GM08714 (cell line): ENCODE measurements at regions not wholly inside any gene's neighbourhood (a gene's known extent, or its start where the extent isn't known, plus 50 kb on each side); places are given as distances from the start of the nearest gene placed in this dataset.

Experiments
- H3K4me3 ChIP-seq: fragments of 200-500 bp; sonication (Bioruptor generic); 2 replicates; pipeline ENCODE4 v1.5.1; 2014; ENCODE audit warnings: mild to moderate bottlenecking, low read length, inconsistent platforms
- ZNF274 ChIP-seq: IDR thresholded peaks from 2 replicates; pipeline ENCODE4 v1.6.1; 2012; ENCODE audit warnings: mild to moderate bottlenecking, low read depth, low read length

DNA sequence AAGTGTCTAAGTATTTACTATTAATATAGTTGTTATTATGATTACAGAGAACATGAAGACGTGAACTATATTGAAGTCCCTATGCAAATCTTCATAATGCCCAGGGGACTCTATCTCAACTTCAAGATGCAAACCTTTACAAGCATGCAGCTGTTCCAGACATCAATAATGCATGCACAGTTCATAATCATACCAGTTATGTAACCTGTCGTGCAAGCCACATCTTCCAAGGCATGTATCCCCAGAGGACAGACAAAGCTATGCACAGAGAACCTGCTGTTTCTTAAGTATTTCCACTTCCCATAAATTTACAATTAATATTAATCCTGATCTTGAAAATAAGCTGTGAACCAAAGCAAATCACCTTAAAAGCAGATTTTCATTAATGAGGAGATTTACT lies 534.1 kb downstream of the TUSC7 start:
- H3K4me3 ChIP-seq, result no peak overlapping the region
- TF ChIP-seq ZNF274, result no peak

DNA sequence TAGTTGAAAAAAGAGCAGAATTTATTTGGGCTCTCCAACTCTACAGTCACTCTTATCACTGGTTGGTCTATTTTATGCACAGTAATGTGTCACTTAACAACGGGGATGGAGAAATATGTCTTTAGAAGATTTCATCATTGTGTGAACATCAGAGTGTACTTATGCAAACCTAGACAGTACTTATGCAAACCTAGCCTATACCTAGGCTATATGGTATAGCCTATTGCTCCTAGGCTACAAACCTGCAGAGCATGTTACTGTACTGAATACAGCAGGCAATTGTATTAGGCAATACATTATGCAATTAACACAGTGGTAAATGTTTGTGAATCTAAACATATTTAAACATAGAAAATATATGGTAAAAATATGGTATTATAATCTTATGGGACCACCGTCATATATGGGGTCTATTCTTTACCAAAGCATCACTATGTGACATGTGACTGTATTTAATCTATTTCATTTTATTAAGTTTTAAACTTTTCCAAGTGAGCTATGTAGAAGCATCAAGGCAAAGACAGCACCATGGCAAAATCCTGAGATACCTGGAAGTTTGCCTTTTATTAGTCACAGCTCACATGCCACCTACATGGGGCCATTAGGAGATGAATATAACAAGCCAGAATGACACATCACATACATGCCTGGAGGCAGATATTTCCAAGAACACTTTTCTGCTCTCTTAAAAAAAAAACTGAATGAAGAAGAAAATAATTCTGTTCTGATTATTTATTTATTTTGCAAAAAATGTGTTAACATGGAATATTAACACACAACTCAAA lies 537.4 kb downstream of the TUSC7 start:
- TF ChIP-seq ZNF274, result no peak
- H3K4me3 ChIP-seq, result no peak overlapping the region

- no peak overlapping the region for H3K4me3 ChIP-seq
- no peak for TF ChIP-seq ZNF274
Observed at GRCh38 chr3:117248153-117248552, 538.6 kb downstream of the TUSC7 start.

- H3K4me3 ChIP-seq, result no peak overlapping the region
- TF ChIP-seq ZNF274, result no peak
Observed at GRCh38 chr3:117252208-117252607, 542.6 kb downstream of the TUSC7 start.

DNA sequence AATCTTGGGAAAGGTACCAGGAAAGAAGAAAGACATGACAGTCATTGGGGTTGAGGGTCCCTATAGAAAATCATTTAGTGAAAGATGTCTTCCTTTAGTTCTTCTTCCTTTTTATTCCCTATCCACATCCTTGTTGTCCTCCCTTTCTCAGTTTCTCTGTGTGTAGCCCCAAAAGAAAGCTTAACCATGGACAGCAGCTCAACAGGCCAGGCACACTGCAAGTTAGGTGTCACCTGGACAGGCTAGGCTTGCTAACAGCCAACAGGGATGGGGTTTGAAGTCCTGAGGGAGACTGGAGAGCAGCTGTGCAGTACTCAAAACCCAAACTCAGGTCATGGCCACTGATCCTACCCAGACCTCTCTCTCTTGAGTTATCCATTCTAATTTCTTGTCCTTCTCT lies 543.1 kb downstream of the TUSC7 start:
- no peak for TF ChIP-seq ZNF274
- no peak overlapping the region for H3K4me3 ChIP-seq

GRCh38 chr3:117253636-117254035 lies 544.1 kb downstream of the TUSC7 start:
- no peak for TF ChIP-seq ZNF274

DNA sequence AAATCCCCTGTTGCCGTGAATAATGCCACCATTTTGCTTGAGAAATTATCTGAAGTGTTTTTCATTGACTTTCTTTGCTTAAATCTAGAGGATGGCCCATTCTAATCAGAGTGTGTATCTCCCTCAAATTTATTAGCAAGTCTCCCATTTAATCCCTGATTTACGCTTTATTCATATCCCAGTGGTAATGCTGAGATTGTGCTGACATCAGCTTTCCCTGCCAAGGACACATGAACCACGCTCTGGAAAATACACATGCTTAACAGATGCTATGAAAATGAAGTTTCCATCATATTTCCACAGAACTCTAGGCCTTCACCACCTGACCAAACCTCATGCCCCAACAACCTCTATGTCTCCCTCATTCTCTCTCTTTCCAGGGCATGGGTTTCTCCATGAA lies 545.4 kb downstream of the TUSC7 start:
- no peak overlapping the region for H3K4me3 ChIP-seq
- TF ChIP-seq ZNF274, result no peak

More at GRCh38 chr3:117253636-117254035, 544.1 kb downstream of the TUSC7 start:
- no peak overlapping the region for H3K4me3 ChIP-seq

DNA sequence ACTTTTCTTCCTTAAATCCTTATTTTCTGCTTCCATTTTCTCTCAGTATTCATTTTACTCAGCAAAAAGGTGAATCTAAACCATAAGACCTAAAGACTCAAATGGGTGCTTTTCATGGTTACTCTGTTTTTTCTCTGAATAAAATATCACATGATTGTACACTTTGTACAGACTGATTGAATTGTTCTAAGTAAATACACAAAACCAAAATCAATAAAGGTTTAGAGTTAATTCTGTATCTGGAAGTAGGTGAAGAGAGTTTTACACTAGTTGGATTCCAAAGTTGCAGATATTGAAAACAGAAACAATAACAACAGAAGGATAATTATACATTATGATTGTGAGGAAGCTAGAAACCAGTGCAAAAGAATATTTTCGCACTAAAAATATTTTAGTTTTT lies 546.2 kb downstream of the TUSC7 start:
- TF ChIP-seq ZNF274, result no peak
- no peak overlapping the region for H3K4me3 ChIP-seq

GRCh38 chr3:117261983-117262421 lies 552.4 kb downstream of the TUSC7 start:
- TF ChIP-seq ZNF274, result no peak
- H3K4me3 ChIP-seq, result no peak overlapping the region

DNA sequence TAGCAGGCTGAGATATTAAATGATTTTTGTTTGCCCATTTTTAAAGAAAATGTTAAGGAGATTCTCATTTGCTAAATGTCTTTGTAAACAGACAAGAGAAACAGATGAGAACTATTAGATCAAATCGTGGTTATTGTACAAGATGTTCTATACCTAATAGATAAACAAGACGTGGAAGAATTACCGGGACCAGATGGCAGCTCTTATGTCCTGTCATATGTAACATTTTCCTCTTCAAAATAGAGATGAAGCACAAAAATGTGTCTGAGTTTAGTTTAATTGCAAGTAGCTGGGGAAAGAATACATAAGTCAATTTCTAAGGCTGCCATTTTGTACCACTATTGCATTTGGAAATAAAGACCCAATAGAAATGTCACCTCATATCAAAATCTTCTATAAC lies 553.7 kb downstream of the TUSC7 start:
- no peak for TF ChIP-seq ZNF274
- no peak overlapping the region for H3K4me3 ChIP-seq

GRCh38 chr3:117263745-117264144 lies 554.2 kb downstream of the TUSC7 start:
- TF ChIP-seq ZNF274, result no peak
- no peak overlapping the region for H3K4me3 ChIP-seq

DNA sequence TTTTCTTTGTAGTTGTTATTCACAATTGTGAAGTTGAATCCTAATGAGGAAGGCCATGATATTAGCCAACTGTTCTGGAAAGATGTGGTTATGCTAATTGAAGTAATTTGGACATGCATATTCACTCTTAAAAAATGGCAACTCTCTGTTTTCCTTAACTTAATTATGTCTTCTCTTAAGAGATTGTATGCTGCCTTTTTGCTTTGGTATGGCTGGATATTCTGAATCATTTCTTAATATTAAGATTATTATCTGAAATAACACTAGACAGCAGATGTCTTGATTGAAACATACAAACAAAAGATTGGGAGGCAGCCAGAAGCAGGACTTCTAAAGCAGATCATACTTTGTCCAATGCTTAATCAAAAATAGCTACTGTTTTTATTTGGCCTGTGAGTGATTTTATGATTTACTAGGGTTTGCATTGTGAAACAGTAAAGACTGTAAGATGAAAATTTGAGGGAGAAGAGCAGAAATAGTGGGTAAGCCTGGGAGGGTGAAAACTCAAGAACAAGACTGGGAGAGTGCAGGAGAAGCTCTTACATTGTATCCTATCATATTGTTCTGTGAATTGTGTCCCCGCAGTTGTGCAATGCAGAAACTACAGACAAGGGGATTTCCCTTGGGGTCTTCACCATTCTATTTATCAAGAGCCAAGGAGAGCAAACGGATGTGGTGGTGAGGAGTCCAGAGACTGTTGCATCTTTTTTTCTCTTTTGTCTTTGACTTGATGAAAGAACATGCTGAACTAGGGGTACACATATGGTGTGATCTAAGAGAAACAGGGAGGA lies 554.8 kb downstream of the TUSC7 start:
- H3K4me3 ChIP-seq, result no peak overlapping the region
- no peak for TF ChIP-seq ZNF274

GRCh38 chr3:117266806-117267205 lies 557.2 kb downstream of the TUSC7 start:
- no peak overlapping the region for H3K4me3 ChIP-seq
- TF ChIP-seq ZNF274, result no peak

DNA sequence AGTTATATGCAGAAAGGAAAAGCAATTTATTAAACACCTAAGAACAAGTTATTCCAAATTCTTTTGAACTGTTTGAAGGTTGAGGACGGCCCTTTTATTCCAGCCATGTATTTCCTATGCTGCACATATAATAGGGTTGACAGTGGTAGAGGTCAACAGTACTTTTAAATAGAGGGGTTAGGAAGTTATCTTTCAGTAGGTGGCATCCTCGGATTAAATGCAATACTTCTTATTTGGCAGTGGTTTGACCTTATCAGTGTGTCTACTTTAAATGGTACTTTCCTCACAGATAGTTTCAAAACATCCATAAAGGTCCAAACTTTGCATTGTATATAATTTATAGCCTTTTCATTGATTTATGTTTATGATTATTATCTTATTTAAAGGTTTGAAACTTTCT lies 558.7 kb downstream of the TUSC7 start:
- no peak overlapping the region for H3K4me3 ChIP-seq
- TF ChIP-seq ZNF274, result no peak

- no peak overlapping the region for H3K4me3 ChIP-seq
- TF ChIP-seq ZNF274, result no peak
Observed at GRCh38 chr3:117272274-117272673, 562.7 kb downstream of the TUSC7 start.

- TF ChIP-seq ZNF274, result no peak
- no peak overlapping the region for H3K4me3 ChIP-seq
Observed at GRCh38 chr3:117272876-117273523, 563.4 kb downstream of the TUSC7 start.
